Hematopoietic multipotent progenitor cell treated with erythropoietin and hydrocortisone succinate and interleukin-3 and kit ligand, for 4 days (in vitro differentiated cells): ENCODE measurements at regions not wholly inside any gene's neighbourhood (a gene's known extent, or its start where the extent isn't known, plus 50 kb on each side); places are given as distances from the start of the nearest gene placed in this dataset.

Experiments
- DNase-seq: peaks from one replicate; pipeline ENCODE4 v3.0.0-alpha.2; 2015

DNA sequence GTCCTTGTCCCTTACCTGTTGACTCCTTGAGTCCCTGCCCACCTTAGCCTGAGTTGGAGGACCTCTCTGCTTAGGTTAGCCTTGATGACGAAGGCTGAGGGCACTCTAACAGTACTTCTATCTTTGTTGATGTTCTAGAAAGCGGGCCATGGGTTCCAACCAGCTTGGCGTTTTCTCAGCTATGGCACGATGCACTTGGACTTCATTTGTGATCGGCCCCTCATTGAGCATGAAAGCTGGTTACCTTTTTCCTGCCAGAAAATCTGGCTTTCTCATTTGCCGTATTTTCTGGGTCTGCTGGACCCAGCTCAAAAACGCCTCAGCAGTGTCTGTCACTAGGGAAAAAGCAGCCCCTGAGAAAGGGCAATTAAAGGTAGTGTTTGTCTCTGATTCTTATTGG is 290.8 kb downstream of the EMP1 start:
- DNase-seq, result no peak

DNA sequence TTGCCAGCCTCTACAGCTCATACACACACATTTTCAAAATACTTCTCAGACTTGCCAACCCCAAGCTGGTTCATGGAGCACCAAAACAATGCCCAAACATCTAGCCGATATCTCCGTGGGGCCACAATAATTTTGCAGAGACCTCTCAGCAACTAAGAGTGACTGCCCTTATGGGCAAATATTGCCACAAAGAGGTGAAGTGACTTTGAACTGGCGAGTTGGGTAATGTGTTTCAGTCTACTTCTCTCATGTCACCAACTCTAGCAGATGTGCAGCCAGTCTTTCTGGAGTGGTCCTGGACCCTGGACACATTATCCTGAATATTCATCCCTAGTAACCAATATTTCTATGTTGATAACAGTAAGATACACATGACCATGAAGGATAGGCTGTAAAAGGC is 290.3 kb downstream of the EMP1 start:
- DNase-seq, result no peak

DNA sequence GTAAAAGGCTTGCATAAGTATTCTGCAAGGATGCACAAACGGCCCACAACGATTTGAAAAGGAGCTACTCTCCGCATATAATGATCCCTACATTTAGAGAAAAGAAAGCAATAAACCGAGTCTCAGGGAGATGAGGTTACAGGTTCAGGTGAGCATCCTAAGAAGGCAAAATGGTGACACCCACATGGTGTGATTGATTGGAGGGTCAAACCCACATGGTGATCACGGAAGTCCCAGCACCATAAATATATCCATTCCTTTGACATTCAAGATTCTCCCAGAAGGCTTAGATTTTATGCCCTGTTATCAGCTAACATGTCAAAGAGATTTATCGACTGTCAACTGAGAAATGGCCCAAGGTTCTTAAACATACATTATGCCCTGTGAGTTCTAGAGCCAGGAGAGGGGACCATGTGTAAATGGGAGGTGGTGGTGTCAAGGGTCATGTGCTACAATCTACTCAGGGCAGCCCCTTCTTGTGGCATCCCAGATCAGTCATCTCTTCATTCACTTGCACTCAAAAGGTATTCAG is 282.2 kb downstream of the EMP1 start:
- no peak for DNase-seq

DNA sequence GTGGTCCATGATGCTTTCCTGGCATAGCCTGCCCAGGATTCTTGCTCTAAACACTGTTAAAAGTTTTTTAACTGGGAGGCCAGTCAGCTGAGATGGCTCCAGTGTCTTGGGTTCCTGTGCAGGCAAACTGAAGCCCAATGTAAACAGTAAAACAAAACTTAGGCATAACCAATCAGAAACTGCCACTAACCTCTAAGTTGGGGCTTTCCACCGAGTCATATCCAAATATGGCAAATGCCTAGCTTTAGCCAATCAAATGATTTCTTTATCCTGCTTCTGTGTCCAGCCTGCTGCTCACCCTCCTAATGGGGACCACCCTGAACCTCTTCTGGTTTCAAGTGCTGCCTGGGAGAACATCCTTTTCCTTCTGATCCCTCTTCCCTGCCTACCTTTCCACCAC is 277.9 kb downstream of the EMP1 start:
- DNase-seq, result no peak

DNA sequence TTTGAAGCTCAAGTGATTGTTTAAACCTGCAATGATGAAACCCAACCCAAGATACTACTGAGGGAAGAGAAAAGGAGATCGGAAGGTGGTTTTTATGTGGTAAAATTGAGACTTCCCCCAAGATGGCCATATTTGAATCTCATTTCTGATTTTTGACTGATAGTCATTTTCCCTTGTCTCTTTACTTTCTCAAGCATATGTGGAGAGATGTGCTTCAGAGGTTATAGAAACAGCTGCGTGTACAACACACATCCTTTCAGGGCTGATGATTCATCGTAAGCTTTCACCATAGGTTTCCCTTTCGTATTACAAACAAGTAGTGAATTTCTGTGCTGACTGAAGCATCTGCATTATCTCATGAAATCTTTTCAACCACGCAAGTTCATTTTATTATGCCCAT is 276.2 kb downstream of the EMP1 start:
- DNase-seq, result no peak

DNA sequence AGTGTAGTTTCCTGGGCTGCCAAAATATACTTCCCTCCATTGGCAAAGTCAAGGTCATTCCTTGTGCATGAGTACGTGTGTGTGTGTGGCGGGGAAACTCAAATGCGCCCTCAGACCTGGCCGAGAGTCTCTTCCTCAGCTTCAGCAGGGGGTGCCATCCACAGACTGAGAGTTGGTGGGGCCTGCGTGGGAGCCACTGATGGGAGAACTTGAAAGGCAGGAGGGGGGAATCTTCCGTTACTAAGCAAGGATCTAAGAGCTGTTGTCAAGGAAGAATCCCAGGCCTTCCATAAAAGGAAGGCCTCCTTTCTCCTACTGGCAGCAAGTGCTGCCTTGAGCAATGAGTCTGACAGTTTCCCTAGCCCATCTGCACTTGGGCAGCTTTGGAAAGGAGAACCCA is 274.9 kb downstream of the EMP1 start:
- no peak for DNase-seq

DNA sequence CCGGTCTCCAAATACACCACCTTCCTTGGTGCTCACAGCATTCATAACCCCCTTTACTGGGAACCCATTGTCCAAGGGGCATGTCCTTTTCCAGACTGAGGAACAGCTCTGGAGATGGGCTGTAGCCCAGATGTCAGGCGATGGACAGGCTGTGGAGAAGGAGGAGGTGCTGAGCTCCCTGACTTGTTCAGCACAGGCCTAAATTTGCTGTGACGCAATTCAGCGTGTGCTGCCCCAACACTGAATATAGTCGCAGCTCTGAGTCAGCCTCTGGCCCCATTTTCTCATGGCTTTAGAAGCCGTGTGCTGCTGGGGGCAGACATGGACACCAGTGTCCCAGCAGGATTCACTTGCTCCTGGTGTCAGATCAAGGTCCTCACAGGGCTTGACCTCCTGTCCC is 269.1 kb downstream of the EMP1 start:
- no peak for DNase-seq

DNA sequence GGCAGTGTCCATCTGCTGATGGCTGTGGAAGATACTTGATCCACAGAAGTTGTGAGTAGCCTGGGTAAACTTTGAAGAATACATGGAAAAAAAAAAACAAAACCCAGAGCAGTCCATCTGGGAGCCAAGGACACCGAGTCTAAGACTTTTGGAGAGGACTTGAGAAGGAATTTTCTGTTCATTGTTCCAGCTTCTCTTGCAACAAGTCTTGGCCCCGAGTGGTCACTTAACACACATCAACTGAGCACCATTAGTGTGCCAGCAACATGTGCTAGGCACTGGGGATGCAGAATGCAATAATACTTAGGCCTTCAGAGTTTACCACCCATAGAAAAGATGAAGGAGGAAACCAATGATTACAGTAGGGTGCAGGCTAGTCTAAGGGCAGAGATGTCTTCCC is 266.7 kb downstream of the EMP1 start:
- DNase-seq, result no peak

DNA sequence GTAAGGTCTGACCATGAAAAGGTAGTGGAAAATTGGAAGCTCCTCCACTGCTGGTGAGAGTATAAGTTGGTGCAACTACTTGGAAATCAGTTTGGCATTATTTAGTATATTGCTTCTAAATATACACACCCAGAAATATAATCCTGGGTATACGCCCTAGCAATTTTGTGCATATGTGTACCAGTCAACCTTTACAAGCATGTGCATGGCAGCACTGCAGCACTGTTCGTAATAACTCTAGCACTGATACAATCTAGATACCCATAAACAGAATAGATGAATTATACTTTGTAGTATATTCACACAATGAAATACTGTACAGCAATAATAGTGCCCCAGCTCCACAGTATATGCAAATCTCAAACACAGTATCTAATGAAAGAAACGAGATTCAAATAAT is 265.9 kb downstream of the EMP1 start:
- no peak for DNase-seq

DNA sequence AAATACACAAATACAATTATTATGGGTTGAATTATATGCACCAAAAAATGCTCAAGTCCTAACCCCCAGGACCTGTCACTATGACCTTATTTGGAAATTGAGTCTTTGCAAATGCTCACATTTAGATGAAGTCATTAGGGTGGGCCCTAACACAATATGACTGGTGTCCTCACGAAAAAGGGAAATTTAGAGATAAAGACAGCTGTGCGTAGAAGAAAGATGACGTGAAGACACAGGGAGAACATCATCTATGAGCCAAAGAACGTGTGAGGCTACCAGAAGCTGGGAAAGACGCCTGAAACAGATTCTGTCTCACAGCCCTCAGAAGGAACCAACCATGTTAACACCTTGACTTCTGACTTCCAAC is 259.2 kb downstream of the EMP1 start:
- no peak for DNase-seq

DNA sequence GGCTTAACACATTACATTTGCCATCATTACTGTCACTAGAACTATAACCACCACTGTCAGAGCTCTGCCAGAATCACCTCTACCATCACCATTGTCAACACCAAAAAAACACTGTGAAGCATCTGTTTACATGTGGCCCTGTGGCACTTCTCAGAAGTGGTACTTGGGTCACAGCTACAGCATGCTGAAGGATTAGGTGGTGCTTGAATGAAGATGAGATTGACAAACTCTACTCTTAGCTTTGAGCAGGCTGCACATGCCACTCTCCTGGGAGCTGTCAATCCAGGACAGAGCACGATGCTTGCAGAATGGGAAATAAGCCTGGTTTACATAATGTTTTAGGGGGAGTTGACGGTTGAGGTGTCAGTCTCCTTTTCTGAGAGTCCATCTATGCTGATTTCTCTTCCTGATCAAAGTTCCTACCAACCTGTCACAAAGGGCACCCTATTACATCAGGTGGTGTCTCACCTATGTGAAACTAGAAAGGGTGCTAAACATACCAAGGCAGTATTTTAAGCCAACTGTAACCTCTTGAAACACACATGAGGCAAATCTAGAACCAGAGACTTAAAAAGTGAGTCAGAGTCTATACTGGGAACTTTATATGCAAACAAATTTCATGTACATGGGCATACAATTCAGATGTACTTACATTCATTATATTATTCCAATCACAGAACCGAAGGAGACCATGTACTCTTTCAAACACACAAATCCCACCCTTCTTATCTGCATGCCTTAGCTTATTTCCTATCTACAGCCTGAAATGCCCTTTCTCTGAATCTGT is 258.7 kb downstream of the EMP1 start:
- DNase-seq, result no peak

DNA sequence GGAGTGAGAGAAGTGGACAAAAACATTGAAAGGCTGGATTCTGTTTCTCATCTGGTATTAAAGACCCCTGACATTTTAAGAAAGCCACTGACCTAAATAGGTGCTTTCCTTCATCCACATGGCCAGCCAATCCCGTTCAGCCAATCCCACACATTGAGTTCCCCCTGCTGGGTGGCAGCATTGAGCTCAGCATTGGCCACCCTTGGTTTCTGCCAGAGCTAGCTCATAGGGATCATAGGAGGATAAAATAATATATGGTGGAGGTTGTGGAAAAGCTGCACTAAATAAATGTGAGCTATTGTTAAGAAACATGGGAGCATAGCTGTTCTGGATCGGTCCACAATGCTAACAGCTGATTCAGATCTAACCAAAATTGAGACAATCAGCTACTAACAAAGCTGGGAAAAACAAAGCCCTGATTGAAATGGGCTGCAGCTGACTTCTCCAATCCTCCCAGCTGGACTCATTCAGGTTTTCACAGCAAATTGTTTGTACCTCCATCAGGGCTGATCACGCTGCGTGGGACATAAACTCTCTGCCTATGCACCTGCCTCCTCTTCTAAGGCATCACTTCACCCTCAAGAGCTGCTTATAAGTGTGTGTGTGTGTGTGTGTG is 256.5 kb downstream of the EMP1 start:
- no peak for DNase-seq

DNA sequence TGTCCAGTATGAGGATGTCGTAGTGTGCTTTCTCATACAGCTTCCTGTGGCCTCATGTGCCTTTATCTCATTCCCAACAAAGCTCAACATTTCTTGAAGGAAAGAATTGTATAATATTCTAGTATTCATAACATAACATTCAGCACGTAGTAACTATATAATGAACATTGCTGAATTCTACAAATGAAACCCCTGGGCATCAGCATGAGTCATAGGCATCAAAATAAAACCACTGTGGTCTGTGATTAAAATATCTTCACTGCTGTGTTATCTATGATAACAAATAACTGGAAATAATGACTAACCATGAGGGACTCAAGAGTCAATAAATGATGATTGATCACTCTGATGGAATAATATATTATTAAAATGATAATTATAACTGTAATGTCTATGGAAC is 255.2 kb downstream of the EMP1 start:
- DNase-seq, result no peak

DNA sequence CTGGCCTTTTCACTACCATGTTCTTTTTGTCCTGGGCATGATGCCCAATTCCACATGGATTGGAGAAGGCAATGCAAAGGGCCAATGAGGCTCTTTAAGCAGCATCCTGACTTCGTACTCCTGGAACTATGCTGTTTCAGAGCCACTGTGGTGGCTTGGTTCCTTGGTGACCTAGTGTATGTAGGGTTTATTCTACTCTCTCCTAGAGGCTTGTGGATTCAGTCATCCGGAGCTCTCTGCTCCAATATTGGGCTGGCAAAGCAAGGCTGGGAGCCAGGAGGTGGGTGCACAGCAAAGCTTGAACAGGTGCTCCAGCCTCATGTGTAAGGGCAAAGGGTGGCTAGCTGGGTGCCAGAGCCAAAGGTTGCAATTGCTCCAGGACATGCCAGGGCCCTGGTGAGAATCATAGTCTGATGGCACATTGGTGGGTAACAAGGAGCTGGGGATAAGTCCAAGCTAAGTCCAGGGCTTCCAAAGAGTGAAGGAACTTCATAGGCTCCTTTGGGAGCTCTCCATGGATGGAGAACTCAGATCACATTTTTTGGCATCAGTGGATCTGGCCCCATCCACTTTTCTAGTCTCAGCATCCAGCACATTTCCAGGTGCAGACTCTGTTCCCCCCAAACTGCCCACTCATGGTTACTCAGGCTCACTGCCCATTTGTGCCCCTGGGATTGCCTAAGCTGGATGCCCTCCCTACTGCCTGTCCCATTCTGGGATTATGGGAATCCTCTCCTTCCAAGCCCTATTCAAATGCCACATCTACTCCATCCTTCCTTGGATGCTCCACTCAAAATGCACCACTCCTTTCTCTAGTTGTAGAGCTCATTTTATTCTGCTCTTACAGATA is 253.9 kb downstream of the EMP1 start:
- DNase-seq, result no peak

DNA sequence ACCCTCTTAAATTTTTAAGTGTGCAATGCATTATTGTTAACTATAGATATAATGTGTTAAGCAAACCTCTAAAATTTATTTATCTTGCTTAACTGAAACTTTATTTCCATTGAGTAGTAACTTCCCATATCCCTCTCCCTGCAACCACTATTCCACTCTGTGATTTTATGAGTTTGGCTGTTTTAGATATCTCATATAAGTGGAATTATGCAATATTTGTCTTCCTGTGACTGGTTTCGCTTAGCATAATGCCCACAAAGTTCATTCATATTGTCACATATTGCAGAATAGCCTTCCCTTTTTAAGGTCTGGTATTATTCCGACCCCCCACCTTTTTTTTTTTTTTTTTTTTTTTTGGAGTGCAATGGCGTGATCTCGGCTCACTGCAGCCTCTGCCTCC is 247.6 kb downstream of the EMP1 start:
- no peak for DNase-seq

DNA sequence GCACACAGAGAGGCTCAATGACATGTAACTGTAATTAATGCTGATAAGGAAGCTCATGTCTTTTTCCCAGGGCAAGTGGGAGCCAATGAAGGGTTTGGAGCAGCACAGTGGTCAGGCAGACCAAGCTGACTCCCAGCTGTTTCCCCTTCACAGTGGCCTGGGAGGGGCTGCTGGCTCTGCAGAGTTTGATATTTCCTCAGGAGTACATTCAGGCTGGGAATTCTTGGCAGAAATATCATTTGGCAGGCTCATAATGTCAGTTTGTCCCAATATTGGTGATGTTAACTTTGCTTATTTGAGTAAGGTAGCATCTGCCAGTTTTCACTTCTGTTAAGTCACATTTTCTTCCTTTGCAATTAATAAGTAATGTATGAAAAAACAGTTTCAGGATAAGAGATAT is 247.0 kb downstream of the EMP1 start:
- no peak for DNase-seq

DNA sequence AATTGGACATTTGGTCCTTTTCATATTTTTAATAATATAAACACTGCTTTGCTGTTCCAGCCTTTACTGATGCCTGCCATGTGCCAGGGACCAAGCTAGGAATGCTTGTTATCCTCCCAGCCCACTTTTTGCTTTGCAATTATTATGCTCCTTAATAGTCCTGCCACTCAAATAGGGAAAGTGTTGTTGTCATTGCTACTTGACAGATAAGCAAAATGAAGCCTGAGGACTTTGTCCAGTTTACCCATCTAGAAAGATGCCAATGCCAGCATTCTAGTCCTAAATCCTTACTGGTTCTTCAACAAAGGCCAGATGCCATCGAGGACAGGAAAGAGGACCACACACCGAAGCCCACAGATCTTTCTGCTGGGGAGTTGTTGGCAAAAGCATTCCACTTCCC is 246.5 kb downstream of the EMP1 start:
- no peak for DNase-seq

DNA sequence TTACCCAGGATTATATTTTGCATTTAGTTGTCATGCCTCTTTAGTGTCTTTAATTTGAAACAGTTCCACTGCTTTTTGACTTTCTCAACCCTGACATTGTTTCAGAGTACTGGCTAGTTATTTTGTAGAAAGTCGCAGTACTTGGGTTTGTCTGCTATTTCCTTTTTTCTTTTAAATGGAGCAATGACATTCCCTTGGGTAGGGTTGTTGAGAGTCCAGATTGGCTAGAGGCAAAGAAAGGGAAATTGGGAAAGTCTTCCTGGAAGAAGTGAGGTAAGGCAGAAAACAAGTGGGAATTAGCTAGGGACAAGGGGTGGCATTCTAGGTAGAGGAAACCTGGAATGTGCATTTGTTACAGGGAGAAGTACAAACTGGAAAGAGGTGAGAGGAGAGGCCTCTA is 245.9 kb downstream of the EMP1 start:
- DNase-seq, result no peak

DNA sequence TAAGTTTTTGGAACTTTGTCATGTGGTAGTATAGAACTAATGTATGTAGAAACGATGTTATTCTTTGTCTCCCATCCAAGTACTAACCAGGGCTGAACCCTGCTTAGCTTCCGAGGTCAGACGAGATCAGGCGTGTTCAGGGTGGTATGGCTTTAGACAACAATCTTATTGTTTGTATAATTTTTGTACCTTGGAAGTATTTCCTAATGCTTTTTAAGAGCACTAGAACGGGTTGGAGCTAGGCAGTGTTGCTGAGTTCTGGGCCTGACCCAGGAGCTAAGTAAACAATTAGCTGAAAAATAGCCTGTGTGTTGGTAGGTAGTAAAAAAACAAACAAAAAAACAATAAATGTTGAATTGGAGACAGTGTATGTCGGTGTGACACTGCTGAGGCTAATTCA is 244.3 kb downstream of the EMP1 start:
- DNase-seq, result no peak

DNA sequence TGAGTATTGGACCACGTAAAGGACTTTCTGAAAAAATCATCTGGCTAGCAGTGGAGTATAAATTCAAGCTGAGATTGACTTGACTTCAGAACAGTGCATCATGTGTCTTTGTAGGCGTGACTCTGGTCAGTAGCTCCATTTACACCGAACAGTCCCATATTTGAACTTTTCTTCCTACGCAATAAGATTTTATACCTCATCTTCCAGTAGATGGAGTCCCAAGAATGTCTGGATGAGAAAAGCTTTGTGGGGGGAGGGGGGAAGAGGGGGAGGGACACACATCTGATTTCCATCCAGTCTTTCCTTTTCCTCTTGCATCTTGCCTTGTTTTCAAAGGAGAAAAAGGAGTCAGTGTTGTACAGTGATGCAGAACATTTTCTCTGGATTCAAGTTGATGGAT is 241.0 kb downstream of the EMP1 start:
- no peak for DNase-seq

DNA sequence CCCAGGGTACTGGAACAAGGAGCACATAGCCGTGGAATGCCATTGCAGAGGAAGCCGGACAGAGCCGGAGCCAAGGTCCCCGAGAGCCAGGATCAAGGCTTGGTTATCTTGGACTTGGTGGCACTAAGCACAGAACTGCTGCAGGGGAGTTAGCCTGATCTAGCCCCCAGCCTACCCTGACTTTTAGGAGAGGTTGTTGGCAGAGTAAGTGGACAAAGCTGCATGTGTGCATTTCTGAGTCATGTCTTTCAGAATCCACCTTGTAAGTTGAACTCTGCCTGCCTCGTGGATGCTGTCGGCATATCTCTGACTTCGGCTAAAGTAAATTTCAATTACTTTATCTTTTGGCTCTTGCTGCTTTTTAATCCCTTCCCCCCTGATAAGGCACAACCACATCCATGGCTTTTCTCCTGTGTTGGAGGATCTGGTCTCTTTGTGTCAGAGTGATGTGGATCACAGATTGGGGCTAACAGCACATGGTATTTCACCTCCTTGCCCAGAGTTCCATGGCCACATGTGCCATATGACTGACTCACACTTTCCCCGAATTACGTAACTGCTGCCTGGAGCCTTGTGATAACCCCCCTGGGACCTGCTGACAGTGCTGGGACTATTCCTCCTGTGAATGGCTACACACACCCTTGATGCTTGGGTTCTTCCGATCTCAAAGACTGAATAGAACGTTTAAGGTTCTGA is 240.3 kb downstream of the EMP1 start:
- peak; percentile 4 for DNase-seq

DNA sequence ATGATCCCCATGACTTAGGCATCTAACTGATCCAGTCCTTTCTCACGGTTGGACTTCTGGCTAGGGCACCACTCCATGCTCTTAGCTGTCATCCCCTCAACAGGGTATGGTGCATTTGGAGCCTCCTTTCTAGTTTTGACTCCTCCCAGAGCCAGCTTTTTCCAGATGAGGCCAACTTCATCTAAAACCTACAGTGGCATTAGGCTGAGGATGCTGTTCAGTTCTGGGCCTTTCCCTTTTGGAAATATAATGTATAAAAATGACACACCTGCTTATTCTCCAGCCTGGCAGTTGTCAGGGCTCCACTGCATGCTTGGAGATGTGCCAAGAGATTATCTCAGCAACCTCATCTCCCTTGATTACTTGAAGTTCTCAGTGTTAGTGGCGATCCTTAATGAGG is 239.7 kb downstream of the EMP1 start:
- no peak for DNase-seq

DNA sequence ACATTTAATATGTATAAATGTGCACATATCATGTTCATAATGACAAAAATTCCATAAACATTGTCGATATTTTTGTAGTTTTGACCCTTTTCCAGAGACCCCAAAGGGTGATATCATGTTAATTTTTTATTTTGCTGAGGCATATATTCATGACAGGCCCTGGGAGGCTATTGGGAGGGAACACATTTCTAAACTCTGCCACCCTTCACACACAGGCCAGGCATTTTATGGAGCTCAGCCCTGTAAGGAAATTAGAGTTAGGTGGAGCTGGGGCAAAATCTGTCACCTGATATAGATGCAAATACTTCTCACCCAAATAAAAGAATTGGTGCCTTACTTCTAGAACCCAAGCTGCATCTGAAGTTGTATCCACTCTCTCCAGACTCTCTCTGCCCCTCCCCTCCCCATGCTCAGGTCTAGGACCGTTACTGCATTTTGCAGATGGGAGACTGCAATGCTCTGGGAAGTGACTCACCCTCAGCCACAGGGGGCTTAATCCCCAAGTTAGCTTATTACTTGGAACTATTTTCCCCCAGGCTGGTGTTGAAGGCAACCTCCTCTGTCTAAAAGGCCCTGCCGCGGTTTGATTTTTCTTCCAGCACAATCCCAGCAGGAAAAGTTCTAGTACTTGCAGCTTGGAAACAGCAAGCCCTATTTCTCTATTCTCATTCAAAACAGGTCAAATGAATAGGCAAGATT is 238.9 kb downstream of the EMP1 start:
- DNase-seq, result no peak
